NT2/D1 (cell line): ENCODE measurements at regions not wholly inside any gene's neighbourhood (a gene's known extent, or its start where the extent isn't known, plus 50 kb on each side); places are given as distances from the start of the nearest gene placed in this dataset.

Source experiments
- SUZ12 ChIP-seq: IDR thresholded peaks from 2 replicates; pipeline ENCODE4 v1.6.1; 2011; ENCODE audit not compliant: insufficient read length, insufficient read depth; ENCODE audit errors: extremely low read depth
- YY1 ChIP-seq: IDR thresholded peaks from 2 replicates; pipeline ENCODE4 v1.6.1; 2011; ENCODE audit not compliant: insufficient read length, insufficient read depth

GRCh38 chr5:6006838-6007314, 371.5 kb downstream of the MED10 start:
- TF ChIP-seq SUZ12 = no peak
- no peak for TF ChIP-seq YY1
